Psoas muscle (tissue), 7 donors: ENCODE measurements at regions not wholly inside any gene's neighbourhood (a gene's known extent, or its start where the extent isn't known, plus 50 kb on each side); places are given as distances from the start of the nearest gene placed in this dataset.

Experiments used
- ATAC-seq, 4 donors: fragments of 200-7000 bp; cut with Tn5 transposase; one replicate each; pipeline ENCODE4 v1.9.1; 2020; ENCODE audit warnings: moderate library complexity in 3 of 4, mild to moderate bottlenecking in 2 of 4
- DNase-seq, 2 donors: peaks; one replicate each; pipeline ENCODE4 v3.0.0-alpha.2; 2020
- H3K27ac ChIP-seq: fragments of 200-600 bp; one replicate; pipeline ENCODE4 v1.8.0; 2022
- H3K27me3 ChIP-seq, 3 donors: fragments of 200-600 bp in 1 of 3; one replicate each; pipeline versions ENCODE4 v1.6.1 to v1.8.0; 2013 to 2022; ENCODE audit warnings: low read length in 2 of 3, mild to moderate bottlenecking in 2 of 3, moderate library complexity in 1 of 3; ENCODE audit not compliant: insufficient read depth in 3 of 3
- H3K36me3 ChIP-seq, 2 donors: fragments of 200-600 bp in 1 of 2; one replicate each; pipeline versions ENCODE4 v1.6.1 to v1.8.0; 2013 to 2022; ENCODE audit warnings: low read depth in 1 of 2, mild to moderate bottlenecking in 1 of 2, moderate library complexity in 1 of 2; ENCODE audit not compliant: insufficient read depth in 1 of 2
- H3K4me1 ChIP-seq: fragments of 200-600 bp; one replicate; pipeline ENCODE4 v1.8.0; 2022
- H3K4me3 ChIP-seq: fragments of 200-600 bp; one replicate; pipeline ENCODE4 v1.8.0; 2022; ENCODE audit warnings: mild to moderate bottlenecking
- H3K9me3 ChIP-seq: fragments of 200-600 bp; one replicate; pipeline ENCODE4 v1.8.0; 2022
- CTCF ChIP-seq: fragments of 200-600 bp; IDR thresholded peaks from one replicate; pipeline ENCODE4 v1.8.0; 2022; ENCODE audit warnings: antibody characterized with exemption
- WGBS, 3 donors: extraction: QIAGEN DNeasy Blood & Tissue Kit; methylation state at CpG; one replicate each; pipeline versions ENCODE4 v1.1.6 to v1.1.7; 2013; 5-methylcytosine and 5-hydroxymethylcytosine counted together
- intact Hi-C, 2 donors: fragments of 100-400 bp; cut with DNase I; formaldehyde crosslinking; loops; one replicate each; pipeline versions ENCODE4 v1.11.0 to v1.14.2; 2022
- donor health status: healthy with polysubstance abuse.
- donor health status: DM: no; HTN: no; CAD: no; lungs with moderate emphysema.
- donor health status: Bipolar disorder and iron deficiency.
- donor health status: healthy.
- donor health status: DM: yes; HTN: yes; CAD: no.
- donor health status: DM: no; HTN: no; CAD: no.
- donor health status: DM: yes; HTN: yes; CAD: no.

- TF ChIP-seq CTCF = no peak
- DNase-seq = no peak
- no peaks in the 10 kb centered on the region for H3K27me3 ChIP-seq
- intact Hi-C loops = no loop called here
- H3K36me3 ChIP-seq = no peaks in the 10 kb centered on the region
- H3K4me3 ChIP-seq = no peak overlapping the region
- no peaks in the 10 kb centered on the region for H3K9me3 ChIP-seq
- no peak for ATAC-seq
- H3K4me1 ChIP-seq = no peaks in the 10 kb centered on the region
- no peak overlapping the region for H3K27ac ChIP-seq
- 61 to 71% (median 64%) methylated on average over 7 of the region's 7 CpGs for WGBS, 3 donors
Observed at GRCh38 chr21:17427157-17427556, 85.7 kb upstream of the CXADR start.

DNA sequence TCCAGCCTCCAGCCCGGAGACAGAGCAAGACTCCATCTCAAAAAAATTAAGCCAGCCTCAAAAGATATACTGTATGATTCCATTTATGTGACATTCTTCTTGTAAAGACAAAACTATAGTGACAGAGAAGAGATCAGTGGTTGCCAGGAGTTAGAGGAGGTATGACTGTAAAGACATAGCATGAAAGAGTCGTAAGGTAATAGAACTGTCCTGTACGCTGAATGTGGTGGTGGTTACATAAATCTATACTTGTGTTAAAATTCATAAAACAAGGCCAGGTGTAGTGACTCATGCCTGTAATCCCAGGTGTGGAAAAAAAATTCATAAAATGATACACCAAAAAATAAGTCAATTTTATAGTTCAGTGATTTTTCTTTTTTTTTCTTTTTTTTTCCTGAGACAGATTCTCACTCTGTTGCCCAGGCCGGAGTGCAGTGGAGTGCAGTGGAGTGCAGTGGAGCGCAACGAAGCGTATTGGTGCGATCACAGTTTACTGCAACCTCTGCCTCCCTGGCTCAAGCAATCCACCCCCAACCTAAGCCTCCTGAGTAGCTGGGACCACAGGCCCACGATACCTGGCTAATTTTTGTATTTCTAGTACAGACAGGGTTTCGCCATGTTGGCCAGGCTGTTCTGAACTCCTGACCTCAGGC lies 84.9 kb upstream of the CXADR start:
- H3K4me3 ChIP-seq = no peak overlapping the region
- no peak overlapping the region for H3K27ac ChIP-seq
- no peak for ATAC-seq
- H3K9me3 ChIP-seq = no peaks in the 10 kb centered on the region
- H3K27me3 ChIP-seq = no peaks in the 10 kb centered on the region
- 82 to 83% (median 82%) methylated on average over 10 of the region's 10 CpGs for WGBS, 3 donors
- intact Hi-C loops = no loop called here
- H3K36me3 ChIP-seq = no peaks in the 10 kb centered on the region
- TF ChIP-seq CTCF = no peak
- no peaks in the 10 kb centered on the region for H3K4me1 ChIP-seq
- DNase-seq = no peak

- no peaks in the 10 kb centered on the region for H3K9me3 ChIP-seq
- 85 to 93% (median 89%) methylated on average over 5 of the region's 5 CpGs for WGBS, 3 donors
- H3K4me1 ChIP-seq = no peaks in the 10 kb centered on the region
- no peak for TF ChIP-seq CTCF
- H3K4me3 ChIP-seq = no peak overlapping the region
- H3K27ac ChIP-seq = no peak overlapping the region
- H3K36me3 ChIP-seq = no peaks in the 10 kb centered on the region
- intact Hi-C loops = no loop called here
- DNase-seq = no peak
- H3K27me3 ChIP-seq = no peaks in the 10 kb centered on the region
- no peak for ATAC-seq
Observed at GRCh38 chr21:17428484-17428869, 84.4 kb upstream of the CXADR start.

GRCh38 chr21:17428980-17429379 lies 83.9 kb upstream of the CXADR start:
- H3K27ac ChIP-seq = no peak overlapping the region
- TF ChIP-seq CTCF = no peak
- H3K9me3 ChIP-seq = no peaks in the 10 kb centered on the region
- no peak overlapping the region for H3K4me3 ChIP-seq
- H3K27me3 ChIP-seq = no peaks in the 10 kb centered on the region
- DNase-seq (no peak), ATAC-seq (no peak)
- H3K4me1 ChIP-seq = no peaks in the 10 kb centered on the region
- no peaks in the 10 kb centered on the region for H3K36me3 ChIP-seq
- WGBS, 3 donors = 83 to 90% (median 83%) methylated on average over 5 of the region's 5 CpGs
- intact Hi-C loops = no loop called here

DNA sequence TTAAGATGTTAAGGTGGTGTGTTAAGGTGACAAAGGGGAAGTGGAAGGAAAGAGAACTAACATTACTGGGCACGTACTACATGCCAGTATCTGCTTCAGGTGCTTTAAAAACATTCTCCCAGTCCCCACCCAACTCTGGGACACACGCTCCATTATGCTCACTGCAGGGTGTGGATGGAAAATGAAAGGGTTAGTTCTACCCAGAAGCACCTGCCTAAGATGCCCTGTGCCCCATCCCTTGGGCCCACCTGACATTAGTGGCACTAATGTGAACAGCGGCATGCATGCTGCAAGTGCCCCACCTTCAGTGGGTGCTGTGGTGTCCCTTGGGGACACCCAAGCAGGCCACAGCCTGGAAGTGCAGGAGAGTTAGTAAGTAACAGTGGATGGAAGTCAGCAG lies 82.9 kb upstream of the CXADR start:
- 84 to 94% (median 93%) methylated on average over 3 of the region's 3 CpGs for WGBS, 3 donors
- intact Hi-C loops = no loop called here

More for the DNA sequence above, 82.9 kb upstream of the CXADR start:
- H3K9me3 ChIP-seq = no peaks in the 10 kb centered on the region
- no peak for DNase-seq
- H3K27me3 ChIP-seq = no peaks in the 10 kb centered on the region
- H3K4me1 ChIP-seq = no peaks in the 10 kb centered on the region
- no peak for ATAC-seq
- no peak for TF ChIP-seq CTCF
- H3K4me3 ChIP-seq = no peak overlapping the region
- H3K36me3 ChIP-seq = no peaks in the 10 kb centered on the region
- no peak overlapping the region for H3K27ac ChIP-seq
